Neural cell (in vitro differentiated cells): ENCODE measurements at regions not wholly inside any gene's neighbourhood (a gene's known extent, or its start where the extent isn't known, plus 50 kb on each side); places are given as distances from the start of the nearest gene placed in this dataset.

Experiments
- CTCF ChIP-seq: fragments of 450-650 bp; IDR thresholded peaks from 2 replicates; pipeline ENCODE4 v1.5.1; 2014; ENCODE audit warnings: antibody characterized with exemption, mild to moderate bottlenecking, moderate library complexity; ENCODE audit not compliant: poor library complexity, severe bottlenecking
- EP300 ChIP-seq: fragments of 450-650 bp; conservative IDR thresholded peaks from 2 replicates; pipeline ENCODE4 v1.6.1; 2014; ENCODE audit warnings: antibody characterized with exemption, mild to moderate bottlenecking, moderate library complexity; ENCODE audit not compliant: poor library complexity, severe bottlenecking
- EZH2 ChIP-seq: fragments of 200-600, 300-800 bp; shearing (Covaris generic), sonication (generic); IDR thresholded peaks from 2 replicates; pipeline ENCODE4 v1.6.1; 2014; ENCODE audit warnings: antibody characterized with exemption, low read length, borderline replicate concordance, mild to moderate bottlenecking; ENCODE audit not compliant: insufficient read depth, poor library complexity, severe bottlenecking
- MXI1 ChIP-seq: fragments of 450-650 bp; conservative IDR thresholded peaks from 2 replicates; pipeline ENCODE4 v1.6.1; 2014; ENCODE audit warnings: antibody characterized with exemption, mild to moderate bottlenecking; ENCODE audit not compliant: poor library complexity, severe bottlenecking
- POLR2AphosphoS5 ChIP-seq: IDR thresholded peaks from 2 replicates; pipeline ENCODE4 v1.6.1; 2012
- RAD21 ChIP-seq: fragments of 450-650 bp; conservative IDR thresholded peaks from 2 replicates; pipeline ENCODE4 v1.6.1; 2014; ENCODE audit warnings: antibody characterized with exemption, mild to moderate bottlenecking, moderate library complexity
- TAF1 ChIP-seq: IDR thresholded peaks from 2 replicates; pipeline ENCODE4 v1.6.1; 2012; ENCODE audit warnings: low read depth
- TF ChIP-seq, protein P1 (sequence below): IDR thresholded peaks from 2 replicates; pipeline ENCODE4 v1.6.1; 2012; ENCODE audit warnings: borderline replicate concordance

- TF ChIP-seq POLR2AphosphoS5 (no peak), CTCF (no peak), EP300 (no peak), EZH2 (no peak), RAD21 (no peak), TAF1 (no peak), MXI1 (no peak)
- TF ChIP-seq, protein P1, sequence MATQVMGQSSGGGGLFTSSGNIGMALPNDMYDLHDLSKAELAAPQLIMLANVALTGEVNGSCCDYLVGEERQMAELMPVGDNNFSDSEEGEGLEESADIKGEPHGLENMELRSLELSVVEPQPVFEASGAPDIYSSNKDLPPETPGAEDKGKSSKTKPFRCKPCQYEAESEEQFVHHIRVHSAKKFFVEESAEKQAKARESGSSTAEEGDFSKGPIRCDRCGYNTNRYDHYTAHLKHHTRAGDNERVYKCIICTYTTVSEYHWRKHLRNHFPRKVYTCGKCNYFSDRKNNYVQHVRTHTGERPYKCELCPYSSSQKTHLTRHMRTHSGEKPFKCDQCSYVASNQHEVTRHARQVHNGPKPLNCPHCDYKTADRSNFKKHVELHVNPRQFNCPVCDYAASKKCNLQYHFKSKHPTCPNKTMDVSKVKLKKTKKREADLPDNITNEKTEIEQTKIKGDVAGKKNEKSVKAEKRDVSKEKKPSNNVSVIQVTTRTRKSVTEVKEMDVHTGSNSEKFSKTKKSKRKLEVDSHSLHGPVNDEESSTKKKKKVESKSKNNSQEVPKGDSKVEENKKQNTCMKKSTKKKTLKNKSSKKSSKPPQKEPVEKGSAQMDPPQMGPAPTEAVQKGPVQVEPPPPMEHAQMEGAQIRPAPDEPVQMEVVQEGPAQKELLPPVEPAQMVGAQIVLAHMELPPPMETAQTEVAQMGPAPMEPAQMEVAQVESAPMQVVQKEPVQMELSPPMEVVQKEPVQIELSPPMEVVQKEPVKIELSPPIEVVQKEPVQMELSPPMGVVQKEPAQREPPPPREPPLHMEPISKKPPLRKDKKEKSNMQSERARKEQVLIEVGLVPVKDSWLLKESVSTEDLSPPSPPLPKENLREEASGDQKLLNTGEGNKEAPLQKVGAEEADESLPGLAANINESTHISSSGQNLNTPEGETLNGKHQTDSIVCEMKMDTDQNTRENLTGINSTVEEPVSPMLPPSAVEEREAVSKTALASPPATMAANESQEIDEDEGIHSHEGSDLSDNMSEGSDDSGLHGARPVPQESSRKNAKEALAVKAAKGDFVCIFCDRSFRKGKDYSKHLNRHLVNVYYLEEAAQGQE: no peak
These were observed 1099.3 kb upstream of the DIAPH2 start for GRCh38 chrX:95585321-95585720.
